ENCODE measurements at regions not wholly inside any gene's neighbourhood (a gene's known extent, or its start where the extent isn't known, plus 50 kb on each side); places are given as distances from the start of the nearest gene placed in this dataset.

DNA sequence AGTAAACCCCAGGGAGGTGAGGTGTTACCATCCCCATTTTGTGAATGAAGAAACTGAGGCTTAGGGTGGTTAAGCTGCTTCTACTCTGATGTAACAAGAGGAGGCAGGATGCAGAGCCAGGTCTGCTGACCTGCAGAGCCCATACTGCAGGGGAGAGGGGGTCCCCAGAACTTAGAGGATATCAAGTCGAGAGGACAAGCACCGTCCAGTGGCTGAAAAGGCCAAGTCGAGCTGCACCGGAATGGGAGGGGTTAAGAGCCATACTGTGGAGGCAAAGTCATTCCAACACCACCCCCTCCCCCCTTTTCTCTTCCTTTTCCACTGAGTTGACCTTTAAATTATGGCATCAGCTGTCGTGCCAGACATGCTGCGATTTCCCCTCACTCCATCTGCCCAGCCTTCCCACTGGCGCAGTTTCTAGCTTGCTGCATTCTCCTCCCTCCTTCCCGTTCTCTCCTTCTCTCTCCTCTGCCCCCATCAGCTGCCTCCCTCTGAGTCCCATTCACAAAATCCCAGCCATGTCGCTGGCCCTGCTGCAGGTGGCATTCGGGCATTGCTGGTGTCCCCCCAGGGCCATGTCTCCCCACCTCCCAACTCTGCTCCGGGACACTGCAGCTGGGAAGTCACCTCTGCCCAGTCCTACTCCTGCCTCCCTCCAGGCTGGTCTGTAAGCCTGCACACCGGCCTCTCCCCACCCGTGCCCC, 346.9 kb downstream of the DYSF start:
- no peak for TF ChIP-seq CTCF (IDR thresholded peaks at IDR 0.05)
- Histone ChIP-seq H3K36me3 (no peaks in the 10 kb centered on the region), H3K27me3 (no peaks in the 10 kb centered on the region), H3K4me1 (peaks cover 0 to 20% (median 6%) of the 10 kb centered on the region in 9 donors), H3K27ac (no peak overlapping the region), H3K4me3 (no peak overlapping the region), H3K9me3 (no peaks in the 10 kb centered on the region)
- 84 to 86% methylated on average over 13 of the region's 13 CpGs for WGBS, 2 donors
- no peak for ATAC-seq
- no peak for DNase-seq
- intact Hi-C loops (cut with DNase I): loop anchor here in 9 of 10 donors (5.0 to 10.0 kb wide), 9 partner anchors 75 to 775 kb away; partner anchors contain the start of gene CYP26B1 (in 1 of the 9)

GRCh38 chr2:71799013-71799575, 345.7 kb downstream of the DYSF start:
- Histone ChIP-seq H3K4me1 (peaks cover 0 to 20% (median 6%) of the 10 kb centered on the region in 9 donors), H3K27me3 (no peaks in the 10 kb centered on the region), H3K27ac (no peak overlapping the region), H3K9me3 (no peaks in the 10 kb centered on the region), H3K36me3 (no peaks in the 10 kb centered on the region), H3K4me3 (no peak overlapping the region)
- TF ChIP-seq CTCF (IDR thresholded peaks at IDR 0.05): no peak
- WGBS, 2 donors: 95 to 99% methylated on average over 3 of the region's 3 CpGs
- DNase-seq (no peak), ATAC-seq (no peak)
- intact Hi-C loops (cut with DNase I): loop anchor here in 9 of 10 donors (2.0 to 10.0 kb wide), 11 partner anchors 112 to 252 kb away; no protein-coding TSS in a partner anchor

- H3K27ac ChIP-seq: no peak overlapping the region
- H3K9me3 ChIP-seq: no peaks in the 10 kb centered on the region
- WGBS, 2 donors: 82 to 87% methylated on average over 8 of the region's 8 CpGs
- intact Hi-C loops (cut with DNase I): loop anchor here in 9 of 10 donors (2.0 to 10.0 kb wide), 11 partner anchors 111 to 252 kb away; no protein-coding TSS in a partner anchor
- H3K4me1 ChIP-seq: peaks cover 0 to 20% (median 6%) of the 10 kb centered on the region in 9 donors
- TF ChIP-seq CTCF (IDR thresholded peaks at IDR 0.05): peak; percentile 68 to 83 (median 75)
- ATAC-seq (peak in 5 of 8 donors; percentile 54 to 67 (median 57)), DNase-seq (peak; percentile 26 to 38)
- H3K4me3 ChIP-seq: no peak overlapping the region
- H3K27me3 ChIP-seq: no peaks in the 10 kb centered on the region
- H3K36me3 ChIP-seq: no peaks in the 10 kb centered on the region
Observed at GRCh38 chr2:71798266-71799012, 345.1 kb downstream of the DYSF start.
